ENCODE measurements at regions not wholly inside any gene's neighbourhood (a gene's known extent, or its start where the extent isn't known, plus 50 kb on each side); places are given as distances from the start of the nearest gene placed in this dataset.

GRCh38 chr3:159724627-159725026 lies 264.0 kb upstream of the IL12A start:
- no peak overlapping the region for H2AFZ ChIP-seq (ENCODE audit: low read depth, low read length, poor library complexity, severe bottlenecking)
- H3K9me3 ChIP-seq (ENCODE audit: control insufficient read depth in 1 of 2, insufficient read depth in 1 of 2, low read depth in 1 of 2, low read length in 2 of 2), result no peaks in the 10 kb centered on the region
- ChIA-PET POLR2A (no interaction called here), RAD21 (ENCODE audit: low non-redundant PET in 1 of 2, low total read pairs in 2 of 2, uncharacterized antibody in 2 of 2, unreplicated experiment in 2 of 2) (interaction anchor here in 1 of 2 experiments (0.7 kb wide), 1 partner anchor 50 kb away, joined by 3 read pairs; no protein-coding TSS in a partner anchor), CTCF (no interaction called here)
- no peaks in the 10 kb centered on the region for H4K20me1 ChIP-seq (ENCODE audit: insufficient read depth)
- DNase-seq (ENCODE audit: low read depth, low spot score) (no peak), ATAC-seq (no peak)
- no peak overlapping the region for H3K4me3 ChIP-seq (replicated peaks in 1 of 2; ENCODE audit: low read depth in 1 of 2, low read length in 2 of 2)
- H3K79me2 ChIP-seq (ENCODE audit: insufficient read depth, low read length), result no peaks in the 10 kb centered on the region
- no TSS peak for BruUV-seq (replicated peaks)
- TF ChIP-seq ELF1 (IDR thresholded peaks at IDR 0.05; ENCODE audit: borderline replicate concordance, low read depth) (no peak), EGR1 (IDR thresholded peaks at IDR 0.05; ENCODE audit: low read depth) (no peak), ZNF274 (IDR thresholded peaks at IDR 0.05; ENCODE audit: low read depth, low read length) (no peak), CEBPB (IDR thresholded peaks at IDR 0.05; ENCODE audit: low read depth) (no peak), ZBTB33 (IDR thresholded peaks at IDR 0.05; ENCODE audit: extremely low read depth, insufficient replicate concordance, low read length) (no peak), POLR2AphosphoS5 (IDR thresholded peaks at IDR 0.05; ENCODE audit: low read depth, low read length) (no peak), REST (IDR thresholded peaks at IDR 0.05; ENCODE audit: low read depth) (no peak), EZH2phosphoT487 (IDR thresholded peaks at IDR 0.05; ENCODE audit: borderline replicate concordance) (no peak), JUND (IDR thresholded peaks at IDR 0.05) (no peak), EZH2 (IDR thresholded peaks at IDR 0.05) (no peak), TCF7L2 (IDR thresholded peaks at IDR 0.05; ENCODE audit: borderline replicate concordance, extremely low read depth, insufficient read depth, insufficient read length) (no peak), CBX3 (IDR thresholded peaks at IDR 0.05; ENCODE audit: low read depth) (no peak), CTCF (IDR thresholded peaks at IDR 0.05 in 2 of 3, conservative IDR thresholded peaks at IDR 0.05 in 1 of 3; ENCODE audit: borderline replicate concordance in 1 of 3, insufficient read depth in 1 of 3, low read depth in 2 of 3, low read length in 2 of 3) (no peak), RAD21 (IDR thresholded peaks at IDR 0.05; ENCODE audit: low read depth) (no peak), SIN3A (IDR thresholded peaks at IDR 0.05; ENCODE audit: low read depth) (no peak), POLR2A (IDR thresholded peaks at IDR 0.05; ENCODE audit: borderline replicate concordance, extremely low read depth, insufficient read depth, insufficient read length) (no peak)
- intact Hi-C loops (cut with micrococcal nuclease), result no loop called here
- no peak overlapping the region for H3K9ac ChIP-seq (ENCODE audit: low read length)
- no peaks in the 10 kb centered on the region for H3K9me2 ChIP-seq (ENCODE audit: insufficient read depth)
- H3K27ac ChIP-seq (ENCODE audit: low read depth, low read length), result no peak overlapping the region
- H3K36me3 ChIP-seq (ENCODE audit: control insufficient read depth in 1 of 2, insufficient read depth in 2 of 2, low read length in 2 of 2), result no peaks in the 10 kb centered on the region
- H3K4me2 ChIP-seq (ENCODE audit: low read length), result no peak overlapping the region
- no peaks in the 10 kb centered on the region for H3K27me3 ChIP-seq (ENCODE audit: insufficient read depth, low read length)
- peaks cover 9 to 13% of the 10 kb centered on the region in 2 experiments for H3K4me1 ChIP-seq (ENCODE audit: control insufficient read depth in 1 of 2, insufficient read depth in 2 of 2, low read length in 2 of 2)

Data from HCT116 (cell line).